ENCODE measurements at regions not wholly inside any gene's neighbourhood (a gene's known extent, or its start where the extent isn't known, plus 50 kb on each side); places are given as distances from the start of the nearest gene placed in this dataset.
A peak's percentile ranks its signal among the peaks of the same experiment; 100 is the strongest.

DNA sequence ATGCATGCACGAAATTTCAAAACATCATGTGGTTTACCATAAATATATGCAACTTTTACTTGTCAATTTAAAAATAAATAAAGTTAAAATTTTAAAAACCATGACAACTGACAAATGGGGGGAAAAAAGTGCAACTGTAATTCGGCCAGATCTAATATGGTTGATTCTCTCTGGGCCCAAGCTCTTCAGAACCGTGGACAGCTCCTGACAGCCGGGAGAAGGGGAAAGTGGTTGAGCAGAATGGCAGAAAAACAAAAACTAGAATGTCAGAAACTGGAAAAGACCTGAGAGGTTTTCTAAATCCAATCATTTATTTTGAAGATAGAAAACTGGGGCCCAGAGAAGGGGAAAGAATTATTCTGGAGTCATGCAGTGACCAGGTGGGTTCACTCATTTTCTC lies 126.6 kb downstream of the TMEM132E start:
- Mint-ChIP-seq H3K27me3 (peaks cover 25% of the 10 kb centered on the region), H3K9me3 (no peaks in the 10 kb centered on the region), H3K4me3 (no peak overlapping the region), H3K4me1 (ENCODE audit: low read depth) (no peaks in the 10 kb centered on the region), H3K27ac (no peak overlapping the region), H3K36me3 (ENCODE audit: low read depth) (no peaks in the 10 kb centered on the region)
- intact Hi-C loops (cut with micrococcal nuclease): no loop called here
- ATAC-seq (no peak), DNase-seq (peak; percentile 26)
- TF ChIP-seq, protein P1, sequence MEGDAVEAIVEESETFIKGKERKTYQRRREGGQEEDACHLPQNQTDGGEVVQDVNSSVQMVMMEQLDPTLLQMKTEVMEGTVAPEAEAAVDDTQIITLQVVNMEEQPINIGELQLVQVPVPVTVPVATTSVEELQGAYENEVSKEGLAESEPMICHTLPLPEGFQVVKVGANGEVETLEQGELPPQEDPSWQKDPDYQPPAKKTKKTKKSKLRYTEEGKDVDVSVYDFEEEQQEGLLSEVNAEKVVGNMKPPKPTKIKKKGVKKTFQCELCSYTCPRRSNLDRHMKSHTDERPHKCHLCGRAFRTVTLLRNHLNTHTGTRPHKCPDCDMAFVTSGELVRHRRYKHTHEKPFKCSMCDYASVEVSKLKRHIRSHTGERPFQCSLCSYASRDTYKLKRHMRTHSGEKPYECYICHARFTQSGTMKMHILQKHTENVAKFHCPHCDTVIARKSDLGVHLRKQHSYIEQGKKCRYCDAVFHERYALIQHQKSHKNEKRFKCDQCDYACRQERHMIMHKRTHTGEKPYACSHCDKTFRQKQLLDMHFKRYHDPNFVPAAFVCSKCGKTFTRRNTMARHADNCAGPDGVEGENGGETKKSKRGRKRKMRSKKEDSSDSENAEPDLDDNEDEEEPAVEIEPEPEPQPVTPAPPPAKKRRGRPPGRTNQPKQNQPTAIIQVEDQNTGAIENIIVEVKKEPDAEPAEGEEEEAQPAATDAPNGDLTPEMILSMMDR (IDR thresholded peaks at IDR 0.05): no peak
- ChIA-PET POLR2A (interaction anchor here (0.7 to 1.4 kb wide), 2 partner anchors 13 to 421 kb away, joined by 3 read pairs; no protein-coding TSS in a partner anchor), CTCF (no interaction called here)

DNA sequence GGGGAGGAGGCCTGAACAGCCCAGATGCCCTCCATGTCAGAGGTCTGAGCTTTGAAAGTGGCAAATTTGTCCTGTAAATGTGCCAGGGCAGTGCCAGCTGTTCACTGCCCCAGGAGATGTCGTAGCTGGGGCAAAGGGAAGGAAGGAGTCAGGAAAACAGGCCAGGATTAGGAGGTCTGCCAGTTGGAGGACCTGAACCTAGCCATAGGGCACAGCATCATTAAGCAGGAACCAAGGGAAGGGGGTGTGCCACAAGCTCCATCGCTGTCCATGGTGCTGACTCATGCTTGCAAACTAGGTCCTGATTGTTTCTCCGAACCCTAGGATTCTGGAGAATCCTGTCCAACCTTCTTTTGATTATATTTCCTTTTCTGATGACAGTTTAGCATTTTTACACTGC lies 124.2 kb downstream of the TMEM132E start:
- no peaks in the 10 kb centered on the region for H3K4me1 Mint-ChIP-seq (ENCODE audit: low read depth)
- peaks cover 26% of the 10 kb centered on the region for H3K27me3 Mint-ChIP-seq
- H3K36me3 Mint-ChIP-seq (ENCODE audit: low read depth): no peaks in the 10 kb centered on the region
- TF ChIP-seq, protein P1 (IDR thresholded peaks at IDR 0.05): no peak
- intact Hi-C loops (cut with micrococcal nuclease): no loop called here
- no peak overlapping the region for H3K27ac Mint-ChIP-seq
- POLR2A ChIA-PET: no interaction called here
- ATAC-seq (no peak), DNase-seq (peak; percentile 50)
- CTCF ChIA-PET: no interaction called here
- H3K9me3 Mint-ChIP-seq: no peaks in the 10 kb centered on the region
- H3K4me3 Mint-ChIP-seq: no peak overlapping the region

DNA sequence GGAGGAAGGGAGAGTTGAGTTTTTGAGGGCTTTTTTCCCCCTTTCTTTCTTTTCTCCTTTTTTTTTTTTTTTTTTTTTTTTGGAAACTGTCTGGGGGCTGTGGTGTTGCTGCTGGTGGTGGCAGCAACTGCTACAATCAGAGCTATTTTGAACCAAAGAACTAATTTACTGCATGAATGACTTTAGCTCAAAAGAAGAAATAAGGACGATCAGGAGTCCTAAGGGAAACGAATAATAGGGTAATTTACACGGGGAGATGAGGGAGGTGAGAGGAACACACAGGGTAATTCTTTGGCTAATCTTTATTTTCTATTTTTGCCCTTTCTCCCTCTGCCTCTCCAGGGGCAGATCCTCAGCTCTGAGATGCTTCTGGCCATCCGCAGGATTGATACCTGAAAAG lies 119.8 kb downstream of the TMEM132E start:
- ATAC-seq (no peak), DNase-seq (no peak)
- ChIA-PET CTCF (no interaction called here), POLR2A (interaction anchor here (0.6 kb wide), 1 partner anchor 11 kb away, joined by 3 read pairs; no protein-coding TSS in a partner anchor)
- intact Hi-C loops (cut with micrococcal nuclease): no loop called here
- TF ChIP-seq, protein P1 (IDR thresholded peaks at IDR 0.05): no peak
- H3K4me3 Mint-ChIP-seq: no peak overlapping the region
- no peak overlapping the region for H3K27ac Mint-ChIP-seq
- H3K27me3 Mint-ChIP-seq: peaks cover 12% of the 10 kb centered on the region
- no peaks in the 10 kb centered on the region for H3K9me3 Mint-ChIP-seq
- no peaks in the 10 kb centered on the region for H3K36me3 Mint-ChIP-seq (ENCODE audit: low read depth)
- H3K4me1 Mint-ChIP-seq (ENCODE audit: low read depth): no peaks in the 10 kb centered on the region

DNA sequence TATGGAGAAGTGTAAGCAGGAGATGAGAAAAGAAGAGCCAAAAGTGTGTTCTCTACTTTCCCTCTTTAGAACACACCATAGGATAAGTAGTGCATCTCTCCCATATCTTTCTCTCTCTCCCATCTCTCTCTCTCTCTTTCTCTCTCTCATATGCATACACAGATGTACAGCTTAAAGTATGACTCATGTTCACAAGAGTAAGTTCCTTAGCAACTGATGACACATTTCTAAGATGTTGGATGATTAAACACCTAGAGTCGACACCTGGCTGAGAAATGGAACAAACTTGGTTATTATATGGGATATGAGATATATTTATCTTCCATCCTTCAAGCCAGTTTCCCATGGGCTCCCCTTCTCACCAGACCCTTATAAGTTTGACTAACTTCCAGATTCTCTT lies 113.5 kb downstream of the TMEM132E start:
- H3K4me1 Mint-ChIP-seq (ENCODE audit: low read depth): no peaks in the 10 kb centered on the region
- peaks cover 22% of the 10 kb centered on the region for H3K27me3 Mint-ChIP-seq
- DNase-seq (no peak), ATAC-seq (no peak)
- no peak overlapping the region for H3K4me3 Mint-ChIP-seq
- H3K36me3 Mint-ChIP-seq (ENCODE audit: low read depth): peaks cover 1% of the 10 kb centered on the region
- H3K27ac Mint-ChIP-seq: no peak overlapping the region
- intact Hi-C loops (cut with micrococcal nuclease): no loop called here
- ChIA-PET CTCF (no interaction called here), POLR2A (interaction anchor here (0.9 to 1.0 kb wide), 2 partner anchors 14 to 148 kb away, joined by 3 read pairs; no protein-coding TSS in a partner anchor)
- TF ChIP-seq, protein P1 (IDR thresholded peaks at IDR 0.05): no peak
- peaks cover 4% of the 10 kb centered on the region for H3K9me3 Mint-ChIP-seq
